Stimulated activated CD4-positive, alpha-beta T cell treated with anti-CD3 and anti-CD28 coated beads, Interleukin-15, amount 100 ng/mL, for 48 hours (primary cell): ENCODE measurements at regions not wholly inside any gene's neighbourhood (a gene's known extent, or its start where the extent isn't known, plus 50 kb on each side); places are given as distances from the start of the nearest gene placed in this dataset.
"Not testable (repeated sequence)": the region's sequence is repeated elsewhere in the genome, so short reads cannot be mapped to it uniquely, and the experiment has no call there.

Source experiments
- DNase-seq, 2 donors: peaks; one replicate each; pipeline ENCODE4 v3.0.0-alpha.2; 2020; ENCODE audit warnings: low read depth in 2 of 2

DNA sequence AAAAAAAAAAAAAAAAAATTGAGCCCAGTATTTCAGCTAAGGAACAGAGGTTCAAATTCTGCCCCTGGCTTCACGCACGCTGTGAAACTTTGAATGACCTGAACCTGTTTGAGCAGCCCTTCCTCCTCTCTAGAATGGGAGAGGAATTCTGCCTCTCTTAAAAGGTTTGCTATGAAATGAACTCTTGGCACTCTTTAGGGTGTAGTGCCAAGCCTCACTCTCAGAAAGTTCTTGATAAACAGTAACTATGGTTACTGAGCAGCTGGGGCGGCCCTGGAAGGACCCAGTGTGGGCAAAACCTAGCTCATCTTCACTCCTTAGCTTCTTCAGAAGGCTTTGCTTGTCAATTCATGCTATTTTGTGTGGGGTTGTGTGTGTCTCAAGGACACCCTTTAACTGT lies 73.7 kb downstream of the GEMIN8 start:
- DNase-seq: no peak

GRCh38 chrX:13955095-13955647 lies 74.5 kb downstream of the GEMIN8 start:
- DNase-seq: no peak

GRCh38 chrX:13952581-13952980 lies 77.1 kb downstream of the GEMIN8 start:
- DNase-seq: no peak

- DNase-seq: not testable (repeated sequence)
These were observed 83.5 kb downstream of the GEMIN8 start for GRCh38 chrX:13946223-13946622.

DNA sequence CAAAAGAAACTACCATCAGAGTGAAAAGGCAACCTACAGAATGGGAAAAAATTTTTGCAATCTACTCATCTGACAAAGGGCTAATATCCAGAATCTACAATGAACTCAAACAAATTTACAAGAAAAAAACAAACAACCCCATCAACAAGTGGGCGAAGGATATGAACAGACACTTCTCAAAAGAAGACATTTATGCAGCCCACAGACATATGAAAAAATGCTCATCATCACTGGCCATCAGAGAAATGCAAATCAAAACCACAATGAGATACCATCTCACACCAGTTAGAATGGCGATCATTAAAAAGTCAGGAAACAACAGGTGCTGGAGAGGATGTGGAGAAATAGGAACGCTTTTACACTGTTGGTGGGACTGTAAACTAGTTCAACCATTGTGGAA lies 83.9 kb downstream of the GEMIN8 start:
- DNase-seq: not testable (repeated sequence)

GRCh38 chrX:13940671-13941070 lies 89.0 kb downstream of the GEMIN8 start:
- no peak for DNase-seq

DNA sequence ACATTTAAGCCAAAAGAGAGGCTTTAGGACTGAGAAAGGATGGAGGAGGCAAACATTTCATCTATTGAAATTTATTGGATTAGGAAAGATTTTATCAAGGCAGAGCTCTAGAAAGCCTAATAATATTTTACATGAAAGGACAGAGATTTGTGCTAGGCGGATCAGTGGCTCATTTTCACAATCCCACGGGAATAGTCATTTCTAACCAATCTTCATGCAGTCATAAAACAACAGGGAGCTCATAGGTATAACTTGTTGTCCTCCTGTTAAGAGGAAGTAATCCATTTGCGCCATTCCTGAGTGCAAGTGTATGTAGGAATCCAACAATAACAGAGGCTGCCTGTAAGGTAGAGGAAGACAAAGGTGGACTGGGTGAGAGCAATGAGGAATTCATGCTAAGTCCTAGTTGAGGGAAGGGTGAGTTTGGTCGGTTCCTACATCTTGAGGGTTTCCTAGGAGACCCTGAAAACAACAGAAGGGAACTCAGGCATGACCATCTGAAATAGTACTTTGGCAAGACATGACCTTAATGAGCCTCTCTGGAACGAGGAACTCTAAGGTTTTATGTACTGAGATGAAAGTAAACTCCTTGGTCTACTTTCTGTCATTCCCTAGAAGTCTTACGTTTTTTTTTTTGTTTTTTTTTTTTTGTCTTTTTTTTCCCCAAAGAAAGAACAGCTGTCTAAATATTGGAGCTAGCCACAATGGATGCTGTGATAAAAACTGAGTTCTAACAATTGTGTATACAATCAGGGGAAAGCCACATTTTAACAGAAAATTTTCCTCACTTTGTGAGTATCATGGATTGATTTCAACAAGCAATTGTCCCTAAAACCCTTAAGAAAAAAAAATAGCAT lies 89.7 kb downstream of the GEMIN8 start:
- DNase-seq: no peak

GRCh38 chrX:13938829-13939530 lies 90.7 kb downstream of the GEMIN8 start:
- no peak for DNase-seq

DNA sequence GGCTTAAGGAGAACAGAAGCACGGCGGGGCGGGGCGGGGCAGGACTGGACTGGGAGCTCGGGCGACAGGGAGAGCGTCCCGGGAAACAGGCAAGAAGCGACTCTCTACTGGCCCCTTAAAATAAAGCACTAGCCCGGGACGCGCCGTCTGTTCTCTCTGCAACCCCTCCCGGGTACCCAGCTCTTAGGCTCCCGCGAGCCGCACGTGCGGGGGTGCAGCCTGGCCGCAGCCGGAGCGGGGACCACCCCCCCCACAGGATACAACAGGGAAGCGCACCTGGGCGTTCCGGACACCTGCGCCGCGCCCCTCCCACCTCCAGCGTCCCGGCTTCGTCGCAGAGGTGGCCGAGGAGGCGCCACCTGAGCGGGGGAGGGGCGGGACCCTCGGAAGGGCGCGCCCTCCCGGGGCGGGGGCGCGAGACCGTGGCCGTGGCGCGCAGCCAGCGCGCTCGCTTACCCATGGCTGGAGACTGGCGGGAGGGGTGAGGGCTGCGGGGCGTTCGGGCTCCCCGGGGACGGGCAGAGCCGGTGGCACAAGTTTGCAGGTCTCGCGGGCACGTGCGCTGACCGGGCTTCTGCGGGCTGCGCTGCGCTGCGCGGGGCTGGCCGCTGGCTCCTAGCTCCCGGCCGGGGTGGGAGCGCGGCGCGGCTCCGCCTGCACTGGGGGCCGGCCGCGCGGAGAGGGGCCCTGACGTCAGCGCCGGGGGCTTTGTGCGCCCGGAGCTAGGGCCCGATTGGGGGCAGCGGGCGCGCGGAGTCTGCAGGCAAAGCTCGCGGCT lies 91.5 kb downstream of the GEMIN8 start:
- DNase-seq: no peak

GRCh38 chrX:13937370-13938050 lies 92.2 kb downstream of the GEMIN8 start:
- DNase-seq: no peak

DNA sequence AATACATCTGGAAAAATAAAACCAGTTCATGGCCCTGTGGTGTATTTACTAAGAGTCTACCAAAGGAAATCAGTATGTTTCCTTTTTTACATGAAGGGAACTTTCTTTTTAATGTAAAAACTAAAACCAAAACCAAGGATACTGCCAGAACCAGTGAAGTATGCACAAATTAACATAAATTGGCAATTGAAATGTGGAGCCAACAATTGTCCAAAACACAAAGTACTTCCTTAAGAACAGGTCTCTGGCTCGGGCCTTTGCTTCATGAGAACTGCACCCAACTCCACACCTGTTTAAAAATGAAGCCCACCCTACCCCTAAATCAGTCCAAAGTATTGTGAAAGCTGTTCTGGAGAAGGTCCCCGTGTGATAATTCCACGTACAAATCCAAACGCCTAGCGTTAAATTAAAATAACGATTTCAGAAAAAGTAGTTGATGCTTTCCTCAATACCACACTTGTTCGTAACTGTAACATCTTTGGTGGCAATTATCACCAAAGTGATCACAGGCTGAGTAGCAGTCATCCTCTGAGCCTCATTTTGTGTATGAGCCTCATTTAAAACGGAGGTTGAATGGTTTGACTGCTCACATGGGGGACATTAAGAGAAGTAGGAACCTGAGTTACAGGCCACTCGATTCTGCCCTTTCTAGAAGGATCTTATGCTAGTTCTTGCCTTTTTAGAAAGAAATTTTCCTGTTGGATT lies 93.0 kb downstream of the GEMIN8 start:
- DNase-seq: no peak

GRCh38 chrX:13934731-13935130 lies 95.0 kb downstream of the GEMIN8 start:
- DNase-seq: no peak

DNA sequence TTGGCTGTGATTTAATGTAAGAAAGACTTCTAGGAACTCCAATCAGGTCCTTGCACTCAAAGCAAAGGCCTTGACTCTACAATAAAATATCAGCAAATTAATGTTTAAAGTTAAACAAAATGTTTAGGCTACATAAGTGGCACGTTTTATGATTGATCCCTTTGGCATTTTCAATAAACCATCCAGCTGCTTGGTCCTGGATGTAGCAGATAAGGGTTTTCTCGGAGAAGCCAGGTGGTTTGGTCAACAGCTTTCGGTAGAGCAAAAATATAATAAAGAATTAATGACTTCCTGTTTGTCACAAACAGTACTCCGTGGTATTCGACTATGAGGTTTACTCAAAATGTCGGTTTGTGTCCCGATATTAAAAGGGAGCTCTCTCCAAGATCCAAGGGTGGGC lies 95.8 kb downstream of the GEMIN8 start:
- DNase-seq: no peak

- DNase-seq: no peak
These were observed 96.3 kb downstream of the GEMIN8 start for GRCh38 chrX:13933352-13933751.

DNA sequence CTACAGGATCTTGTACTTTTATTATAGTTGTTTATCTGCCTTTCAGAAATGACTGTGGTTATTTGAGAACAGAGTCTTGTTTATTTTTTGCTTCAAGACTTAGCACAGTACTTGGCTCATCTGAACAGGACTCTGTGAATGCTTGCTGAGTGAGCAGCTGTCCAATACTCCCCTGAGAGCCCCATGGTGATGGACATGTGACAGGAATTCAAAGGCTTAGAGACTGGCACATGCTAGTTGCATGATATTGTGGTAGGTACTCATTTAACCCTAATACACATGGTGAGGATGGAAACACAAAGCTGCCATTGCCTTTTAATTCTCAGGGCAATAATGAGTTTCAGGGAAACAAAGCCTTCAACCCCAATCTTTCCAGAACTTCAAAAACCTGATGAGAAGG lies 97.3 kb downstream of the GEMIN8 start:
- DNase-seq: no peak

- DNase-seq: no peak
These were observed 102.5 kb downstream of the GEMIN8 start for GRCh38 chrX:13927175-13927574.

GRCh38 chrX:13923845-13924244 lies 105.8 kb downstream of the GEMIN8 start:
- no peak for DNase-seq

DNA sequence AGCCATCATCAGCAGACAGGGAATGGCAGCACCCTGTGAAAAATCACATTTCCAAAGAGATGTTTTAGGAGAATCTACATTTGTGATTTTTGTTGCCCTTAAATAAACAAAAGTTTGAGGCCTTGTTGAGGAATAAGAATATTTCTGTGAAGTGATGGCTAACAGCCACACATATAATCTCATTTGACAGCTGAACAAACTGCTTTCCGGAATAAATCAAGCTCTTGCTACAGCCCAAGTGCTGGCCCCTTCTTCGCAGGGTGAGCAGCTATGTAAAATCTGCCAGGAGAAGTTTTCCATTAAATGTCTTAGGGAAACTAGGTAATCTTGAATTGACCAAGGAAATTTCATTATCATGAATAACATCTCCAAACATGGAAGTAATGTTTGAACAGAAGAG lies 106.4 kb upstream of the GPM6B start:
- DNase-seq: no peak

- DNase-seq: no peak
These were observed 100.6 kb upstream of the GPM6B start for GRCh38 chrX:13917507-13917906.

- DNase-seq: no peak
These were observed 94.7 kb upstream of the GPM6B start for GRCh38 chrX:13911586-13911985.

GRCh38 chrX:13906093-13906492 lies 89.2 kb upstream of the GPM6B start:
- DNase-seq: no peak
